ENCODE measurements at regions not wholly inside any gene's neighbourhood (a gene's known extent, or its start where the extent isn't known, plus 50 kb on each side); places are given as distances from the start of the nearest gene placed in this dataset.

DNA sequence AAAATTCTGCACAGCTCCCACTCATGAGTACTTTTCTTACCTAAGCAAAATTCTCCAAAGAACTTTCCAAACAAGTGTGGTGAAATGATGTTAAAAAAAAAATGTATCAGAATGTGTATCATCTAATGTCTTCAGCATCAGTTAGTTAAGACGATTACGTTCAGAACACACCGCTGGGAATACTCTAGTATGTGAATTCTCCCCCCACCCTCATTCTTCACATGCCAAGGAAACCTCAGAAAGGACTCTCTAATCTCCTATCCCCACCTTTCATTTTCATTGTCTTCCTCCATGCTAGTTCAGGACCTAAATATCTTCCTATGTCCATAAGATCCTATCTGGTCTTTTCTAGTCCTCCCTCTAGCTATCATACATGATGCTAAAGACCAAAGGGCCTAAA is 457.4 kb downstream of the SHQ1 start:
- TF ChIP-seq POLR2AphosphoS5 (IDR thresholded peaks at IDR 0.05; ENCODE audit: low read depth, low read length) = no peak
- TF ChIP-seq TAF1 (IDR thresholded peaks at IDR 0.05; ENCODE audit: low read depth, low read length) = no peak

All from H1 (cell line).